AG08395 (cell line): ENCODE measurements at regions not wholly inside any gene's neighbourhood (a gene's known extent, or its start where the extent isn't known, plus 50 kb on each side); places are given as distances from the start of the nearest gene placed in this dataset.
A peak's percentile ranks its signal among the peaks of the same experiment; 100 is the strongest.
"Not testable (repeated sequence)": the region's sequence is repeated elsewhere in the genome, so short reads cannot be mapped to it uniquely, and the experiment has no call there.

Experiments used
- DNase-seq: peaks from one replicate; pipeline ENCODE4 v3.0.0; 2012; ENCODE audit warnings: mixed read lengths, low spot score

DNA sequence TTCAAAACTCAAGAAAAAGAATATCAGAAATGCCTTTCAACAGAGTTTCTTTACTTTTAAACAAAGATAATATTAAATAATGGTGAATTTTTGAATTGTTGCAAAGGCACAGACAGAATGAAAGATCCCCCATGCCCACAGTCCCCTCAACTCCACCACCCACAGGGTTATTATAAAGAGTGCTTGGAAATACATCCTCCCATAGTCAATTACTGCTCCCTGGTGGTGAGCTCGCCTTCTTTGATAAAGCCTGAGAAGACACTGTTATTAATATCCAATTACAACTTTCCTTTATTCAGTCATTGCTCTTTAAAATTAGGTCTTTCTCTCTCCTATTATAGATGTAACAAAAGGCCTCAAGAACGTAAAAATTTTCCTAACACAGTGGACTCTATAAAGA lies 490.2 kb upstream of the RORB start:
- DNase-seq: no peak

DNA sequence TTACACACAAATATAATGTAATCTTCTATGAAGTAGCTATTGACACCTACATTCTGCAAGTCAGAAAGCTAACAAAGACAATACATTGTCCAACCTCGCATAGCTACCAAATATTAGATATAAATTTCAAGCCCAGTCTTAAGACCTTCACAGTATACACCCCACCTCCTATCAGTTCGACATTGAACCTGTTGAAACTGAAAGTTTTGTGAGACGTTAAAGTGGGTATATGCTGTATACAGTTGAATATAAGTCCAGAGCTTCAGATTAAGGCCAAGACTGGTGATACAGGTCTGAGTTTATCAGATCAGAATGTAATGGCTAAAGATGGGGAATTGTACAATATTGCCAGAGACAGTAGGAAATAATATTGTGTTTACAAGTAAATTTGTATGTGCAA lies 489.3 kb upstream of the RORB start:
- DNase-seq: no peak

DNA sequence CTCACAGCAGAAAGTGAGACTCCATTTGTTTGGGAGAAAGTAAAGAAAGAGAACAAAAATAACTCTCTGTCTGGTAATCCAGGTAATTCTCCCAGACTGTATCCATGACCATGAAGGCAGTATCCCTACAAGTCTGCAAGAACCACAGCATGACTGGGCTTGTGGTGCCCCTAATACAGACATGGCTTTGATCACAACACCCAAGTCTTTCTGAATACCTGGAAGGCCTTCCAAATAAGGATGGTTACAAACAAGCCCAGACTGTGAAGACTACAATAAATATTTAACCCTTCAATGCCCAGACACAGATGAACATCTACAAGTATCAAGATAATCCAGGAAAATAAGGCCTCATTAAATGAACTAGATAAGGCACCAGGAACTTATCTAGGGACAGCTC lies 481.1 kb upstream of the RORB start:
- no peak for DNase-seq

GRCh38 chr9:74025402-74025925 lies 471.7 kb upstream of the RORB start:
- peak; percentile 2 for DNase-seq

GRCh38 chr9:74032421-74032820 lies 464.7 kb upstream of the RORB start:
- no peak for DNase-seq

DNA sequence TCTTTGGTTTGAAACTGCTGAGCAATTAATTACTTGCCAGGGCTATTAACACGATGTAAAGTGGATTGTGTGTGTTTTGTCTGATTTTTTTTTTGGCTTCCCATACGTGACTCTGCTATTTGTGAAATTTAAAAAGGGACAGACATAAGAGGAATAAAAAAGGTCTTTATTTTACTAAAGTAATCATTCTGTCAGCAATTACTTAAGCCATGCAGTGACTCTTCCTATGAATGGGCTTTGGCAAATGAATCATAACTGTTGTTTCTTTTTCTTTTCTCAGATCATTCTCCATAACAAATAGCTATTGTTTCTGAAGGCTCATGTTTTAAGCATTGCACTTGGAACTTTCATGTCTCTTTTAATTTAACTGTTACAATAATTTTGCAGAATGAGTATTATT lies 461.3 kb upstream of the RORB start:
- no peak for DNase-seq

- DNase-seq: no peak
Measured at GRCh38 chr9:74036549-74037231, 460.4 kb upstream of the RORB start.

- DNase-seq: no peak
Measured at GRCh38 chr9:74037274-74037673, 459.9 kb upstream of the RORB start.

GRCh38 chr9:74041588-74041987 lies 455.5 kb upstream of the RORB start:
- no peak for DNase-seq

DNA sequence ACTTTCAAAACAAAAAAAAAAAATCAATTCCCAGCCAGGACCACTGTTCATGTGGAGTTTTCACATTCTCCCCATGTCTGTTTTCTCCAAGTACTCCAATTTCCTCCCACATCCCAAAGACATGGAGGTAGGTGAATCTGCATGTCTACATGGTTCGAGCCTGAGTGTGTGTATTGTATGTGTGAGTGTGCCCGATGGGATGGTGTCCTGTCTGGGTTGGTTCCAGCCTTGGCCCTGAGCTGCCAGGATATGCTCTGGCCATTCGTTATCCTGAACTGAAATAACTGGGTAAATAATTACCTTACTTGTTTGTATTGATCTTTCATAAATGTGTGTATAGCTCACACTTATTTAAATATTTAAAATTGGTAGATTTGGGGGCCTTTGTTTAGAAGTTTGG lies 452.3 kb upstream of the RORB start:
- no peak for DNase-seq

- DNase-seq: no peak
Measured at GRCh38 chr9:74056023-74056422, 441.1 kb upstream of the RORB start.

DNA sequence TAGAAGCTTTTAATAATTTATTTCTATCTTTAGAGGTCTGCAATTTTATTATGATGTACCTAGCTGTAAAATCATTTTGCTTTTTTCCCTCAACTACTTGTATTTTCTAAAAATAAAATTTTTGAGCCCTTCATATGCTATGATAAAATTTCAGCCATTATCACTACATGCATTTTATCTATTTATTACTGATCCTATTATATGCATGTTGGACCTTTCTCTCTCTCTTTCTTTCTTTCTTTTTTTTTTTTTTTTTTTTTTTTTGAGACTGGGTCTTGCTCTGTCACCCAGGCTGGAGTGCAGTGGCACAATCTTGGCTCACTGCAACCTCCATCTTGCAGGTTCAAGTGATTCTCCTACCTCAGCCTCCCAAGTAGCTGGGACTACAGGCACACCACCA lies 440.1 kb upstream of the RORB start:
- DNase-seq: not testable (repeated sequence)

DNA sequence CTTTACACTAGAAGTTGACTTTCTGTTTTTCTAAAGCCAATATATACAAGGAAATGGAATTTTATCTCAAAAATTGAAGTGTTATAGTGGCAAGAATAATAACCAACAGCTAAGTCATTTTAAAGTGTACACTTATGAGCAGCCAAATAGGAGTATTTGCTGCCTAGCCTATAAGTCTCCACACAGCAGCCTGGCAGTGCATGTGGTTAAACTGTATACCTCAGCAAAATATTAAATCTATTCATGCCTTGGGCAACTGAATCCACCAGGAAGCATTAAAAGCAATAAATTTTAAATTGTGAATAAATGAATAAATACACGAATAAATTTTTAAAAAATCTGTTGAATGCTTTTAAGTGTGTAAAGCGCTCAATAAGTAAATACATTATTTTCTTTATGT lies 432.4 kb upstream of the RORB start:
- no peak for DNase-seq

- no peak for DNase-seq
Measured at GRCh38 chr9:74066128-74066527, 431.0 kb upstream of the RORB start.

GRCh38 chr9:74066605-74067004 lies 430.5 kb upstream of the RORB start:
- DNase-seq: no peak

GRCh38 chr9:74071502-74071901 lies 425.6 kb upstream of the RORB start:
- no peak for DNase-seq

DNA sequence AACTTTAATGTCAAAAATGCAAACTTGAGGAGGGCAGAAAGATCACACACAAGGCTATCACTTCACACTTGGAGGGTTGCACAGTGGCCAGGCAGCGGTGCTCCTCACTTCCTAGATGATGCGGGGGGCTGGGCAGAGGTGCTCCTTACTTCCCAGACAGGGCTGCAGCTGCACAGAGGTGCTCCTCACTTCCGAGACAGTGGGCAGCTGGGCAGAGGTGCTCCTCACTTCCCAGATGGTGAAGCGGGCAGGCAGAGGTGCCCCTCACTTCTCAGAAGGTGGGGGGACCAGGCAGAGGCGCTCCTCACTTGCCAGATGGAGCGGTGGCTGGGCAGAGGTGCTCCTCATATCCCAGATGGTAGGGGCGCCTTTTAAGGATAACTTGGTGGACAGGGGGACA lies 423.2 kb upstream of the RORB start:
- no peak for DNase-seq

- DNase-seq: no peak
Measured at GRCh38 chr9:74078647-74079046, 418.5 kb upstream of the RORB start.

DNA sequence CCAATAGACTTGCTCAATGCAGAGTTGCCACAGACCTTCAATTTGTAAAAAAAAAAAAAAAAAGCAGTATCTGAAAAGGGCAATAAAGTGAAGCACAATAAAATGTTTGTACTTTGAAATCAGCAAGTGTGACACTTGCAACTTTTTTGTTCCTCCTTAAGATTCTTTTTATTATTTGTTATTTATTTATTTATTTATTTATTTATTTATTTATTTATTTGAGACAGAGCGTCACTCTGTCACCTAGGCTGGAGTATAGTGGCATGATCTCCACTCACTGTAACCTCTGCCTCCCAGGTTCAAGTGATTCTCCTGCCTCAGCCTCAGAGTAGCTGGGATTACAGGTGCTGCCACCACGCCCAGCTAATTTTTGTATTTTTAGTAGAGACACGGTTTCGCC lies 416.5 kb upstream of the RORB start:
- DNase-seq: not testable (repeated sequence)

- DNase-seq: no peak
Measured at GRCh38 chr9:74083681-74084433, 413.3 kb upstream of the RORB start.

GRCh38 chr9:74085384-74086037 lies 411.6 kb upstream of the RORB start:
- DNase-seq: not testable (repeated sequence)

DNA sequence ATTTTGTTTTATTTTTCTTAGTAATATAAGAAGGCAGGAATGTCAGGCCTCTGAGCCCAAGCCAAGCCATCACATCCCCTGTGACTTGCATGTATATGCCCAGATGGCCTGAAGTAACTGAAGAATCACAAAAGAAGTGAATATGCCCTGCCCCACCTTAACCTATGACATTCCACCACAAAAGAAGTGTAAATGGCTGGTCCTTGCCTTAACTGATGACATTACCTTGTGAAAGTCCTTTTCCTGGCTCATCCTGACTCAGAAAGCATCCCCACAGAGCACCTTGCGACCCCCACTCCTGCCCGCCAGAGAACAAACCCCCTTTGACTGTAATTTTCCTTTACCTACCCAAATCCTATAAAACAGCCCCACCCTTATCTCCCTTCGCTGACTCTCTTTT lies 406.2 kb upstream of the RORB start:
- not testable (repeated sequence) for DNase-seq

DNA sequence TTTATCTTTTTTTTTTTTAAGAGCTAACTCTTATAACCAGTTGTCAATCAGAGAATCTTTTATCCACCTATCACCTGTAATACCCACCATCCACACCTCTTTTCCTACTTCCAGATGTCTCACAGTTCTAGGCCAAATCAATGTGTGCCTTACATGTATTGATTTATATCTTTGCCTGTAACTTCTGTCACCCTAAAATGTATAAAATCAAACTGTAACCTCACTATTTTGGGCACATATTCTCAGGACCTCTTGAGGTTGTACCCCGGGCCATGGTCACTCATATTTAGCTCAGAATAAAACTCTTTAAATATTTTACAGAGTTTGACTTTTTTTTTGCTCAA lies 404.7 kb upstream of the RORB start:
- DNase-seq: no peak
